Uterus (tissue), 3 donors: ENCODE measurements at regions not wholly inside any gene's neighbourhood (a gene's known extent, or its start where the extent isn't known, plus 50 kb on each side); places are given as distances from the start of the nearest gene placed in this dataset.
A peak's percentile ranks its signal among the peaks of the same experiment; 100 is the strongest.

Experiments used
- DNase-seq, 2 donors: peaks; one replicate each; pipeline ENCODE4 v3.0.0-alpha.2; 2019 to 2020
- H3K27ac ChIP-seq, 2 donors: fragments of 200-600 bp; sonication (generic); 1 replicate in 1 of 2; 2 replicates in 1 of 2; pipeline ENCODE4 v1.5.1; 2016 to 2018
- H3K27me3 ChIP-seq, 2 donors: fragments of 200-600 bp; sonication (generic); one replicate each; pipeline ENCODE4 v1.5.1; 2018 to 2019; ENCODE audit warnings: control low read depth in 1 of 2
- H3K36me3 ChIP-seq, 2 donors: fragments of 200-600 bp; sonication (generic); one replicate each; pipeline ENCODE4 v1.5.1; 2019; ENCODE audit warnings: control low read depth in 1 of 2
- H3K4me1 ChIP-seq, 2 donors: fragments of 200-600 bp; sonication (generic); one replicate each; pipeline ENCODE4 v1.5.1; 2018 to 2019; ENCODE audit warnings: control low read depth in 1 of 2
- H3K4me3 ChIP-seq, 2 donors: fragments of 200-600 bp; sonication (generic); 1 replicate in 1 of 2; 2 replicates in 1 of 2; pipeline ENCODE4 v1.5.1; 2018 to 2019; ENCODE audit warnings: mild to moderate bottlenecking in 1 of 2
- H3K9me3 ChIP-seq, 2 donors: fragments of 200-600 bp; sonication (generic); one replicate each; pipeline ENCODE4 v1.5.1; 2019; ENCODE audit warnings: control low read depth in 1 of 2
- CTCF ChIP-seq, 4 experiments: fragments of 200-600 bp in 2 of 4; fragments of 450-650 bp in 2 of 4; sonication (generic) in 2 of 4; IDR thresholded peaks; one replicate each; pipeline ENCODE4 v1.5.1; 2016 to 2019; ENCODE audit warnings: antibody characterized with exemption in 4 of 4, mild to moderate bottlenecking in 2 of 4, moderate library complexity in 1 of 4
- POLR2A ChIP-seq, 2 donors: fragments of 450-650 bp; IDR thresholded peaks; one replicate each; pipeline ENCODE4 v1.6.1; 2016; ENCODE audit warnings: antibody characterized with exemption in 2 of 2, mild to moderate bottlenecking in 1 of 2, moderate library complexity in 1 of 2
- intact Hi-C: fragments of 100-400 bp; cut with DNase I; formaldehyde crosslinking; loops from one replicate; pipeline ENCODE4 v1.15.1; 2023; ENCODE audit warnings: low total_unique reads
- donor health status: DM: yes; HTN: yes; CAD: no.

DNA sequence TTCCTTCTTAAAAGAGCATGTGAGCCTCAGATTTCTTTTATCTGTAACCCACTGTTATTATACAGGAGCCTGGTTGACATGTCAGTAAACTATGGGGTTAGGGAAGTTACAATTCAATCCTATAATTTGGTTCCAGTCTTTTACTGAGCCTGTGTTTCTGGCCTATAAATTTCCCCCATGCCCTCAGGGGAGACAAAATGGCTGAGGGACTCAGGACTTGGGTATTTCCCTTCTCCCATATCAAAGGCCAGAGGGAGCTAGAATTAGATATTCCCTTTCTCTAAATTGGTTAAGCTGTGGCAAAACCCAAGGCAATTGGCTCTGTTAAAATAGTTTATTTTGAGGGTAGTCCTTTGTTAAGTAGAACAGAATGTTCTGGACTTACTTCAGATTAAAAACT, 823.2 kb downstream of the TLE1 start:
- Histone ChIP-seq H3K4me1 (no peaks in the 10 kb centered on the region), H3K9me3 (peaks cover 0 to 20% of the 10 kb centered on the region in 2 donors), H3K27me3 (no peaks in the 10 kb centered on the region), H3K36me3 (no peaks in the 10 kb centered on the region), H3K4me3 (no peak overlapping the region), H3K27ac (no peak overlapping the region)
- intact Hi-C loops, result no loop called here
- TF ChIP-seq POLR2A (IDR thresholded peaks at IDR 0.05), result no peak
- TF ChIP-seq CTCF (IDR thresholded peaks at IDR 0.05), result no peak
- DNase-seq, result no peak

DNA sequence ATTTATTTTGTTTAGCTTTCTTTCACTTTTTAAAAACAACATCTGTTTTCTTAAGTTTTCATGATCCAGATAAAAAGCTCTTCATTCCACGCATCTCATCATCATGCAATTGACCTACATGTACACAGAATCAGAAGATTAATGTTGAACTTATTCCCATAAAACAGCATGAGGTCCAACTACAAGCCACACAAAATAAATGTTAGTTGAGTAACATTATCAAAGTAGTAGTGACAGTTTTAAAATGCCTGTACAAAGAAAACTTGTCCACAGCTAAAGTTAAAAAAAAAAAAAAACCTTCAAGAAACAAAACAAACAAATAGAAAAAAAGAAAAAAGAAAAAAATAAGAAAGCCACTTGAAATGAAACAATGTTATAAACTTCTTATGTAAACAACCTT, 846.3 kb downstream of the TLE1 start:
- Histone ChIP-seq H3K9me3 (no peaks in the 10 kb centered on the region), H3K27ac (peak overlapping the region in 1 of 2 donors; percentile 5), H3K4me1 (no peaks in the 10 kb centered on the region), H3K27me3 (no peaks in the 10 kb centered on the region), H3K36me3 (no peaks in the 10 kb centered on the region), H3K4me3 (no peak overlapping the region)
- intact Hi-C loops, result no loop called here
- no peak for DNase-seq
- no peak for TF ChIP-seq POLR2A (IDR thresholded peaks at IDR 0.05)

GRCh38 chr9:80842389-80842788, 847.0 kb downstream of the TLE1 start:
- Histone ChIP-seq H3K4me3 (no peak overlapping the region), H3K4me1 (no peaks in the 10 kb centered on the region), H3K27ac (no peak overlapping the region), H3K9me3 (no peaks in the 10 kb centered on the region), H3K36me3 (no peaks in the 10 kb centered on the region), H3K27me3 (no peaks in the 10 kb centered on the region)
- TF ChIP-seq CTCF (IDR thresholded peaks at IDR 0.05) (no peak), POLR2A (IDR thresholded peaks at IDR 0.05) (no peak)
- peak; percentile 13 to 18 for DNase-seq
- intact Hi-C loops, result no loop called here

DNA sequence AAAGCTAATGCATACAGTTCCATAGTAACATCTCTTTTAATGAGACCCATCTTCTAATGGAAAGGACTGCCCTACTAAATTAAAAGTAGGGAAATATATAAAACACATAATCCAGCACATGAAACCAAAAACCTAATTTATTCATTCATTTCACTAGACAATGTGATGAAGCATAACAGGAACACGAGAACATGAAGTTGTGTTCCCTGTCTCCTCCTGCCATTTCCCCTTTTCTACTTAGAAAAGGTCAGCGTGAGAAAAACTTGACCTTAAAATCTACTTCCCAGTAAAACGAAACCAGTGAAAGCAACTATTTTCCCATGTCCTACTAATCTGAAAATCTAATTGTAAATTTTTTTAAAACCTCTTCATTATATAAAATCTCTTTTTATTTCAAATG, 847.5 kb downstream of the TLE1 start:
- no peaks in the 10 kb centered on the region for H3K4me1 ChIP-seq
- TF ChIP-seq CTCF (IDR thresholded peaks at IDR 0.05) (no peak), POLR2A (IDR thresholded peaks at IDR 0.05) (no peak)
- intact Hi-C loops, result no loop called here
- H3K27ac ChIP-seq, result peak overlapping the region; percentile 54 to 67
- no peaks in the 10 kb centered on the region for H3K36me3 ChIP-seq
- no peak overlapping the region for H3K4me3 ChIP-seq
- H3K27me3 ChIP-seq, result no peaks in the 10 kb centered on the region
- no peak for DNase-seq
- H3K9me3 ChIP-seq, result no peaks in the 10 kb centered on the region

- H3K4me1 ChIP-seq, result no peaks in the 10 kb centered on the region
- no peak for DNase-seq
- H3K27me3 ChIP-seq, result no peaks in the 10 kb centered on the region
- H3K4me3 ChIP-seq, result no peak overlapping the region
- intact Hi-C loops, result no loop called here
- TF ChIP-seq POLR2A (IDR thresholded peaks at IDR 0.05), result no peak
- no peak for TF ChIP-seq CTCF (IDR thresholded peaks at IDR 0.05)
- no peaks in the 10 kb centered on the region for H3K9me3 ChIP-seq
- H3K27ac ChIP-seq, result peak overlapping the region in 1 of 2 donors; percentile 67
- no peaks in the 10 kb centered on the region for H3K36me3 ChIP-seq
Observed at GRCh38 chr9:80839821-80840675, 849.3 kb downstream of the TLE1 start.
